ENCODE measurements at regions not wholly inside any gene's neighbourhood (a gene's known extent, or its start where the extent isn't known, plus 50 kb on each side); places are given as distances from the start of the nearest gene placed in this dataset.

- no peaks in the 10 kb centered on the region for H3K36me3 ChIP-seq (ENCODE audit: control insufficient read depth in 1 of 2, insufficient read depth in 2 of 2, low read depth in 1 of 2, low read length in 2 of 2)
Measured at GRCh38 chr3:68535782-68536181, 396.6 kb downstream of the TAFA4 start.

GRCh38 chr3:68523330-68523729 lies 409.0 kb downstream of the TAFA4 start:
- no peak overlapping the region for H2BK15ac ChIP-seq (ENCODE audit: low read depth, poor library complexity, severe bottlenecking)
- H3K27ac ChIP-seq (ENCODE audit: low read length, poor library complexity, severe bottlenecking): no peak overlapping the region
- H4K8ac ChIP-seq (ENCODE audit: low read length): no peak overlapping the region
- no peaks in the 10 kb centered on the region for H3K36me3 ChIP-seq (ENCODE audit: control insufficient read depth in 1 of 2, insufficient read depth in 2 of 2, low read depth in 1 of 2, low read length in 2 of 2)
- H3K4ac ChIP-seq (ENCODE audit: low read depth in 1 of 2, low read length in 2 of 2): no peak overlapping the region
- no peak overlapping the region for H2AK5ac ChIP-seq (ENCODE audit: low read length, severe bottlenecking)
- H3K18ac ChIP-seq (ENCODE audit: low read depth in 1 of 2, low read length in 2 of 2): no peak overlapping the region
- no peaks in the 10 kb centered on the region for H3K79me1 ChIP-seq (replicated peaks; ENCODE audit: low read length, poor library complexity, severe bottlenecking)
- no peak overlapping the region for H2BK5ac ChIP-seq (ENCODE audit: low read depth, low read length, poor library complexity, severe bottlenecking)
- H3K4me3 ChIP-seq (ENCODE audit: insufficient read depth in 1 of 2, low read depth in 1 of 2, low read length in 2 of 2): no peak overlapping the region
- no peak for DNase-seq
- no peak overlapping the region for H2AFZ ChIP-seq (ENCODE audit: low read depth, low read length)
- no peaks in the 10 kb centered on the region for H3K27me3 ChIP-seq (ENCODE audit: control insufficient read depth in 1 of 2, insufficient read depth in 1 of 2, low read length in 2 of 2)
- H3K9ac ChIP-seq (ENCODE audit: low read length): no peak overlapping the region
- H3K4me2 ChIP-seq (ENCODE audit: low read length, poor library complexity, severe bottlenecking): no peak overlapping the region
- H3K4me1 ChIP-seq (ENCODE audit: control insufficient read depth, insufficient read depth, low read depth, low read length): no peaks in the 10 kb centered on the region
- no peak overlapping the region for H3K23ac ChIP-seq (ENCODE audit: low read length in 2 of 2)
- no peak overlapping the region for H2BK120ac ChIP-seq (ENCODE audit: low read depth, low read length)
- H3K9me3 ChIP-seq (ENCODE audit: control insufficient read depth, low read length): no peaks in the 10 kb centered on the region
- no peak overlapping the region for H2BK12ac ChIP-seq (ENCODE audit: low read length in 2 of 2)
- no peak overlapping the region for H4K91ac ChIP-seq (ENCODE audit: low read length)
- no peak overlapping the region for H3K14ac ChIP-seq (ENCODE audit: low read length in 2 of 2)

More at GRCh38 chr3:68535782-68536181, 396.6 kb downstream of the TAFA4 start:
- no peak overlapping the region for H4K91ac ChIP-seq (ENCODE audit: low read length)
- no peak overlapping the region for H2AK5ac ChIP-seq (ENCODE audit: low read length, severe bottlenecking)
- no peak overlapping the region for H3K27ac ChIP-seq (ENCODE audit: low read length, poor library complexity, severe bottlenecking)
- H3K27me3 ChIP-seq (ENCODE audit: control insufficient read depth in 1 of 2, insufficient read depth in 1 of 2, low read length in 2 of 2): no peaks in the 10 kb centered on the region
- no peak overlapping the region for H2BK12ac ChIP-seq (ENCODE audit: low read length in 2 of 2)
- no peak overlapping the region for H3K4me2 ChIP-seq (ENCODE audit: low read length, poor library complexity, severe bottlenecking)
- H3K4me1 ChIP-seq (ENCODE audit: control insufficient read depth, insufficient read depth, low read depth, low read length): no peaks in the 10 kb centered on the region
- no peak overlapping the region for H3K23ac ChIP-seq (ENCODE audit: low read length in 2 of 2)
- no peak overlapping the region for H4K8ac ChIP-seq (ENCODE audit: low read length)
- no peak overlapping the region for H2AFZ ChIP-seq (ENCODE audit: low read depth, low read length)
- H3K9ac ChIP-seq (ENCODE audit: low read length): no peak overlapping the region
- no peak overlapping the region for H3K4ac ChIP-seq (ENCODE audit: low read depth in 1 of 2, low read length in 2 of 2)
- H2BK120ac ChIP-seq (ENCODE audit: low read depth, low read length): no peak overlapping the region
- H3K14ac ChIP-seq (ENCODE audit: low read length in 2 of 2): no peak overlapping the region
- DNase-seq: no peak
- no peak overlapping the region for H3K18ac ChIP-seq (ENCODE audit: low read depth in 1 of 2, low read length in 2 of 2)
- no peaks in the 10 kb centered on the region for H3K79me1 ChIP-seq (replicated peaks; ENCODE audit: low read length, poor library complexity, severe bottlenecking)
- H2BK15ac ChIP-seq (ENCODE audit: low read depth, poor library complexity, severe bottlenecking): no peak overlapping the region
- H3K9me3 ChIP-seq (ENCODE audit: control insufficient read depth, low read length): no peaks in the 10 kb centered on the region
- H3K4me3 ChIP-seq (ENCODE audit: insufficient read depth in 1 of 2, low read depth in 1 of 2, low read length in 2 of 2): no peak overlapping the region
- no peak overlapping the region for H2BK5ac ChIP-seq (ENCODE audit: low read depth, low read length, poor library complexity, severe bottlenecking)

GRCh38 chr3:68515237-68515636 lies 417.1 kb downstream of the TAFA4 start:
- H3K4me2 ChIP-seq (ENCODE audit: low read length, poor library complexity, severe bottlenecking): no peak overlapping the region
- H3K27me3 ChIP-seq (ENCODE audit: control insufficient read depth in 1 of 2, insufficient read depth in 1 of 2, low read length in 2 of 2): no peaks in the 10 kb centered on the region
- H2BK15ac ChIP-seq (ENCODE audit: low read depth, poor library complexity, severe bottlenecking): no peak overlapping the region
- WGBS: 67% methylated on average over 1 of the region's 1 CpG
- H3K9ac ChIP-seq (ENCODE audit: low read length): no peak overlapping the region
- no peak overlapping the region for H3K4ac ChIP-seq (ENCODE audit: low read depth in 1 of 2, low read length in 2 of 2)
- H3K4me3 ChIP-seq (ENCODE audit: insufficient read depth in 1 of 2, low read depth in 1 of 2, low read length in 2 of 2): no peak overlapping the region
- H3K9me3 ChIP-seq (ENCODE audit: control insufficient read depth, low read length): no peaks in the 10 kb centered on the region
- H3K23ac ChIP-seq (ENCODE audit: low read length in 2 of 2): no peak overlapping the region
- no peak overlapping the region for H3K27ac ChIP-seq (ENCODE audit: low read length, poor library complexity, severe bottlenecking)
- no peaks in the 10 kb centered on the region for H3K36me3 ChIP-seq (ENCODE audit: control insufficient read depth in 1 of 2, insufficient read depth in 2 of 2, low read depth in 1 of 2, low read length in 2 of 2)
- H4K91ac ChIP-seq (ENCODE audit: low read length): no peak overlapping the region
- no peak overlapping the region for H2BK5ac ChIP-seq (ENCODE audit: low read depth, low read length, poor library complexity, severe bottlenecking)
- H3K4me1 ChIP-seq (ENCODE audit: control insufficient read depth, insufficient read depth, low read depth, low read length): no peaks in the 10 kb centered on the region
- no peak overlapping the region for H2AFZ ChIP-seq (ENCODE audit: low read depth, low read length)
- H2BK12ac ChIP-seq (ENCODE audit: low read length in 2 of 2): no peak overlapping the region
- no peak overlapping the region for H2AK5ac ChIP-seq (ENCODE audit: low read length, severe bottlenecking)
- no peak overlapping the region for H4K8ac ChIP-seq (ENCODE audit: low read length)
- H3K79me1 ChIP-seq (replicated peaks; ENCODE audit: low read length, poor library complexity, severe bottlenecking): no peaks in the 10 kb centered on the region
- no peak overlapping the region for H3K18ac ChIP-seq (ENCODE audit: low read depth in 1 of 2, low read length in 2 of 2)
- no peak for DNase-seq
- no peak overlapping the region for H3K14ac ChIP-seq (ENCODE audit: low read length in 2 of 2)
- H2BK120ac ChIP-seq (ENCODE audit: low read depth, low read length): no peak overlapping the region

- H2AFZ ChIP-seq (ENCODE audit: low read depth, low read length): no peak overlapping the region
- H3K27me3 ChIP-seq (ENCODE audit: control insufficient read depth in 1 of 2, insufficient read depth in 1 of 2, low read length in 2 of 2): no peaks in the 10 kb centered on the region
- no peak overlapping the region for H3K27ac ChIP-seq (ENCODE audit: low read length, poor library complexity, severe bottlenecking)
- H3K4me3 ChIP-seq (ENCODE audit: insufficient read depth in 1 of 2, low read depth in 1 of 2, low read length in 2 of 2): no peak overlapping the region
- H2AK5ac ChIP-seq (ENCODE audit: low read length, severe bottlenecking): no peak overlapping the region
- H2BK15ac ChIP-seq (ENCODE audit: low read depth, poor library complexity, severe bottlenecking): no peak overlapping the region
- H3K79me1 ChIP-seq (replicated peaks; ENCODE audit: low read length, poor library complexity, severe bottlenecking): no peaks in the 10 kb centered on the region
- H3K4me2 ChIP-seq (ENCODE audit: low read length, poor library complexity, severe bottlenecking): no peak overlapping the region
- no peak overlapping the region for H3K9ac ChIP-seq (ENCODE audit: low read length)
- H2BK12ac ChIP-seq (ENCODE audit: low read length in 2 of 2): no peak overlapping the region
- DNase-seq: no peak
- H2BK120ac ChIP-seq (ENCODE audit: low read depth, low read length): no peak overlapping the region
- 77% methylated on average over 2 of the region's 2 CpGs for WGBS
- H3K18ac ChIP-seq (ENCODE audit: low read depth in 1 of 2, low read length in 2 of 2): no peak overlapping the region
- H3K36me3 ChIP-seq (ENCODE audit: control insufficient read depth in 1 of 2, insufficient read depth in 2 of 2, low read depth in 1 of 2, low read length in 2 of 2): no peaks in the 10 kb centered on the region
- H3K23ac ChIP-seq (ENCODE audit: low read length in 2 of 2): no peak overlapping the region
- no peak overlapping the region for H3K4ac ChIP-seq (ENCODE audit: low read depth in 1 of 2, low read length in 2 of 2)
- no peak overlapping the region for H4K91ac ChIP-seq (ENCODE audit: low read length)
- H3K14ac ChIP-seq (ENCODE audit: low read length in 2 of 2): no peak overlapping the region
- no peak overlapping the region for H4K8ac ChIP-seq (ENCODE audit: low read length)
- H2BK5ac ChIP-seq (ENCODE audit: low read depth, low read length, poor library complexity, severe bottlenecking): no peak overlapping the region
- peaks cover 13% of the 10 kb centered on the region for H3K9me3 ChIP-seq (ENCODE audit: control insufficient read depth, low read length)
- no peaks in the 10 kb centered on the region for H3K4me1 ChIP-seq (ENCODE audit: control insufficient read depth, insufficient read depth, low read depth, low read length)
Measured at GRCh38 chr3:68504201-68504600, 428.1 kb downstream of the TAFA4 start.
